Right kidney (tissue), 1 donor: ENCODE measurements at regions not wholly inside any gene's neighbourhood (a gene's known extent, or its start where the extent isn't known, plus 50 kb on each side); places are given as distances from the start of the nearest gene placed in this dataset.

Experiments
- DNase-seq: peaks from one replicate; pipeline ENCODE4 v3.0.0-alpha.2; 2016

GRCh38 chr3:135802171-135802570, 163.4 kb upstream of the PPP2R3A start:
- DNase-seq = no peak

GRCh38 chr3:135803028-135803692, 162.4 kb upstream of the PPP2R3A start:
- no peak for DNase-seq

- DNase-seq = no peak
Measured at GRCh38 chr3:135805752-135806151, 159.8 kb upstream of the PPP2R3A start.

- DNase-seq = peak; percentile 15
Measured at GRCh38 chr3:135806317-135806716, 159.2 kb upstream of the PPP2R3A start.

DNA sequence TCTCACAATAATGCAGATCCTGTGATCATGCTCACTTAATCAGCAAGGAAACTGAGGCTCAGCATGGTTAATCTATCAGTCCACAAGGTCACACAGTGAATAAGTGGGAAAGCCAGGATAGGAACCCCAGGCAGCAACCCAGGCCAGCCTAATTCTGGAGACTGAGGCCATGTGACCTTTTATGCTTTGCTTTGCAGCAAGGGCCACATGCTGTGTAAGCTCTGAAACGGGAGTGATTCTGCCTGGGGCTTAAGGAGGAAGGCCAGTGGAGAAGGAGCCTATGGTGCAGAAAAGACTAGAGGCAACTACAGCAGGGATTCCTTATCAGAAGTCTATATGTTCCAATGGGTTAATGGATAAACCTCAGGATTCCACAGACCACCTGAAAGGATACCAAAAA, 157.6 kb upstream of the PPP2R3A start:
- DNase-seq = no peak

GRCh38 chr3:135809021-135809634, 156.4 kb upstream of the PPP2R3A start:
- DNase-seq = no peak

DNA sequence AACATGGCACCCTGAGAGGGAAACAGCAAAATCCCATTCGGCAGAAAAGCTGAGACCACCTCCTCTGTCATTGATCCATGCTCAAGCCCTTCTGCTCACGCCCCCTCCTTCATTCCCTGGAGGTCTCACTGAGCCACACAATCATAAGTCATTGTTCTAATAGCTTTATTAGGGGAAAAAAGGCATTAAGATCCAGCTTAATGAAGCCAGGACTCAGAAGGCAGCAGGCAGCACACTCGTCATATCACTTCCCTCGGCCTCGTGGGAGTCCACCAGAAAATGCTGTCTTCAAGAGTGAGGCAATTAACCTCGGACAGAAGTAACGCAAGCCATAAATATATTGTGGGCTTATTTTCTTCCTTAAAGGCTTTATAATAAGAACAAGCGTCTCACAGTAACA, 153.9 kb upstream of the PPP2R3A start:
- DNase-seq = no peak

DNA sequence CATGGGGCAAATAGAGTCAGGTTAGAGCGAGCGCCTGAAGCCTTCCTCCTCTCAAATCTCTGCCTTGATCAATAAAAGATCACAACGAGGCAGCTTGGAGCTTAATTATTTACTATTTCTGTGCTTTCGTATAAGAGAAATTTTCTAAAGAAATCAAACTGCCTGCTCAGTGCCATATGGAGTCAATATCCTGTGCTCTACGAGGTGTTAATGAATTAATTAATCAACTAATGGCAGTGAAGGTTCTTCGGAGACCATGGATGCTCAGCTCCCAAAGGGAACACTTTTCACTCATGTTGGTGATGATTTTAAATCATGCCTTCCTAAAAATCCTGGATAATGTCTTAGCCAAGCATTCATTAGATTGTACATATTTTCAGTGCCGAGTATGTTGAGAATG, 153.5 kb upstream of the PPP2R3A start:
- DNase-seq = no peak

GRCh38 chr3:135834465-135834864, 131.1 kb upstream of the PPP2R3A start:
- DNase-seq = no peak

DNA sequence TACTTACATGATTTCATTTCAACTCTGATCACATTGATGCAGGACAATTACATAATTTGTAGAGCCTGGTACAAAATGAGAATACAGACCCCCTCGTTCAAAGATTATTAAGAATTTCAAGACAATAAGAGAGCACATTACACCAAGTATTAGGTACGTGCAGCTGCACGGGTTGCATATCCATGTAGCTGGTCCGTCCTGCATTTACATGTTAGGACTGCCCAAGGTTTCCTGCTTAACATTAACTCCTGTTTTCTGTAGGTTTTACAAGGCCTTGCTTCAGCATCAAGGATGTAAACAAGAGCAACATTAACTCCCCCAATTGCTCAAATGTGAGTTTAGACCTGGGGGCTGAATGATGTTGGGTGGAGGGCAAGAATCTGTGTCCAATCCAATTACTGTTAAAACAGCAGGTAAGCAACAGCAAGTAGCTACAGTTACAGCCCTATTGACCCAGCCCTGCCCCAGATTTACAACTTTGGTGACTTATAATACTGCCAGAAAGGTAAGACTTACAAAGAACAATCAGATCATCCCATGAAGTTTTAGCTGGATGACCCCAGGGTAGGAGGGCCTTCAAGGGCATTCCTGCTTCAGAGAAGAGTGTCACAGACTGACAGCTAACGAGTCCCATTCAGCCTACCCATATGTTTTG, 127.4 kb upstream of the PPP2R3A start:
- DNase-seq = no peak

- DNase-seq = no peak
Measured at GRCh38 chr3:135840436-135840835, 125.1 kb upstream of the PPP2R3A start.

DNA sequence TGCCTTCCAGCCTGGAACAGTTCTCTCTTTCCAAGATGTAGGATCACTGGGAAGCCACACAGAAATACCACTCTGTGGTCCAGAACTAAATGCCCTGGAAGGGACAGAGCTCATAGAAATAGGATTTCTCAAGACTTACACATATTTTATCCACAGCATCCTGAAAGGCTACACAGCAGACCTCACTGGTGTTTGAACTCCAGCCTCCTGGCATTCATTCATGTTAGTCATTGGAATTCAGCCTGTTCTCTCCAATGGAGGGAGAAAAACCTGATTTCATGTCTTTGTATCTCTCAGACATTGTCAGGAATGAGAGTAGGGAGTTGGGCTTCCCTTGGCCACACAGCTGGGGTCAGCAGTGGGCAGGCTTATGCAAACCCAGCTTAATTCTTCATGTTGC, 121.1 kb upstream of the PPP2R3A start:
- no peak for DNase-seq

DNA sequence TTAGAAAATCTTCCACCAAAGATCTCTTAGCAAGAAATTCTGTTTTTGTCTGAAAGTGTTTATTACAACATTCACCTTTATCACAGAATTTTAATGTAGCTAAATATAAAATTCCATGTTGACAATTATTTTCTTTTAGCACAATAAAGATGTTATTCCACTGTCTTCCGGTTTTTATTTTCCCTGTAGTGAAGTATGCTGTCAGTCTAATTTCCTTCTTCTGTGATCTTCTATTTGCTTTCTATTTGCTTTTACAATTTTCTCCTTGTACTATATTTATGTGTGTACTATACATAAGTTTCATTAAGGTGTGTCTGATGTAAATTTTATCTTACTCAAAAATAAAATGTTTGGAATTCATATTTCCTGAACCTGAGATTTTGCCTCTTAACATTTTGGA, 117.5 kb upstream of the PPP2R3A start:
- no peak for DNase-seq

GRCh38 chr3:135849827-135850226, 115.7 kb upstream of the PPP2R3A start:
- no peak for DNase-seq

DNA sequence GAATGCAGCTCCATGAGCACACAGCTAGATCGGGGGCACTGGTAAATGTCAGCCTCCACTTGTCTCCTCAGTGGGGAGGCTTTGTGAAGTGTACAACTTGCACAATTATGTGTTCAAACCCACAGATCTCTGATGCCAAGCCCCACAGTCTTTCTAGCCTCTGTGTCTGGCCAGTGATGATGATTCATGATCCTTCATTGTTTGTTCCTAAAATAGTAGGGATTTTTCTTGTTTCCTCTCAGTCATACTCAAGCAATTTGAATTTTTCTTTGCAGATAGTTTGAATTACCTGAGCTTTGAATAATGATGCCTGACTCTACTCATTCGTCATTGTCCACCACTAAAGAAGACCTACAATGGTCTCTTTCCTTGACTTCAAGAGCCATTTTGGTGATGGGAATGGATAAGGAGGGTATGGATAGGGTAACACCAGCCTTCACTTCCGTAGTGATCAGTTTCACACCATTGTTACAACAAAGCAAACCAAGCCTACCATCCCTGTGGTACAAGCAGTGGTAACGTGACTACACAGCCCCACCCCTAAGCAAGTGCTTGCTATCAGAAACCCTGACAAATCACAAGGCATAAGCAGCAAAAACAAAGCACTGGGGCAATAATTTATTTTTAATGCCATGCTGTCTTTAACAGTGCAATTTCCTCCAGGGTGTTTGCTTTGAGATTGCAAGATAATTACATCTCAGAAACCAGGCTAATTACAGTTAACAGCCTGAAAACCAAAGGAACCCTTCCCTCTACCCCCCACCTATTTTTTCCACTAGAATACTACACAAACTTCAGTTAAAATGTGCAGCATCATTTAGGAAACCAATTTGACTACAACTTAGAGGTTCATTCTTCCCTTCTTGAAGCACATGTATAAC, 114.1 kb upstream of the PPP2R3A start:
- no peak for DNase-seq

- DNase-seq = no peak
Measured at GRCh38 chr3:135853981-135854380, 111.5 kb upstream of the PPP2R3A start.

DNA sequence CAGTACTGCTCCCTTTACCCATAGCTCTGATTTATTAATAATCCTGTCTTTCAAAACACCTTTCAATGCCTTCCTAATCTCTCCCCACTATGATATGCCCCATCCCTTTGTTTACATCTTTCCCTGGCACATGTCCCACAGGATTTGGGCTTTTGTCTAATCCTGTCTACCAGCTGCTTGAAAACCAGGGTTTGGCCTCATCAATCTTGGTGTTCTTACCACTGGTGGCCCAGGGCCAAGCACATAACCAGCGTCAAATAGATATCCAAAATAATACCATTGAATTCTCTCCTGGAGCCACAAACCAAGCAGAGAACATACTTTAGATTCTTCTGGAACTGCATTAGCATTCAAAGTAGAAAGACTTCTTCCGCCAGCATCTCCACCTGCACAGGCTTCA, 104.8 kb upstream of the PPP2R3A start:
- DNase-seq = no peak

- DNase-seq = no peak
Measured at GRCh38 chr3:135862361-135862760, 103.2 kb upstream of the PPP2R3A start.

- DNase-seq = no peak
Measured at GRCh38 chr3:135864060-135864459, 101.5 kb upstream of the PPP2R3A start.

DNA sequence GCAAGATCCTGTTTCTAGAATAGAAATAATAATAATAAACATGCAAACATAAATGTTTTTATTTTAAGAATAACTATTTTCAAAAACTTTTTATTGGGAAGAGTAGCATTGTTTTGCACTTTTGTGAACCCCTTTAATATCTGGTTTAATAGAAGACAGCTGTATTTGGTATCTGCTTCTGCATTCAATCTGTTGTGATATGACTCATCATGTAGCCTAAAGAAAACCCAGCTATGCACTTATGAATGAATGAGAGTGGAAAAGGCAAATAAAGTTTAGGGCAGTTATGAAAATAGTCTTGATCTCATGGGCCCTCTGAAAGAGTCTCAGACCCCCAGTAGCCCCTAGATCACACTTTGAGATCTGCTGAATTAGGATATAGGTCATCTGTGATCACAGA, 100.4 kb upstream of the PPP2R3A start:
- DNase-seq = no peak

DNA sequence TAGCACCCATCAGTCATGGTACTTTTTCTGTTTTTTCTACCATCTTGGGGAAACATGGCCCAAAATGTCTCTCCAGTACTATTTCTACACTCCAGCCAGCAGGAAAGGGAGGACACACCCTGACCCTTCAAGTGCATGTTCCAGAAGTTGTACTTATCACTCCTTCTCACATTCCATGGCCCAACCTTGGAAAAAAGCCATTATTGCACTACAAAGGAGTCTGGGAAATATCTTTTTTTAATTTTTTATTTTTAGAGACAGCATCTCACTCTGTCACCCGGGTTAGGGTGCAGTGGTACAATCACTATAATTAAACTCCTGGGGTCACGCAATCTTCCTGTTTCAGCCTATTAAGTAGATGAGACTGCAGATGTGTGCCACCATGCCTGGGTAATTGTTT, 100.0 kb upstream of the PPP2R3A start:
- no peak for DNase-seq

DNA sequence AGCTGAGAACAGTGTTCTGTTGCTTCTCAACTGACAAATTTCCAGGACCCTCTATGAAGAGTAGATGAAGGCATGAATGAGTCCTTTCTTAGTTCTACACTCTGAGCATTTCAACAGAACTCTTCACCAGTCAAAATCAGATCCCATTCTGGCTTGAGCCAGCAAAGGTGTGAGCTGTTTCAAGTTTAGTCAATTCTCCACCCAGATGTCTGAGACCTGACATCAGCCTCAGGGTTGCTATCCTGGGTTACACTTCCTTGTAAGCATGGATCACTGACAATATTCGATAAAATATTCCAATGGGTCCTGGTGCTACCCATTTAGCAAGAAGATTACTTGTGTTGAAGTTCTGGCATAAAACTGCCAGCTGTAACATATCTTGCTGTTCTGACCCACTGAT, 97.6 kb upstream of the PPP2R3A start:
- DNase-seq = no peak

DNA sequence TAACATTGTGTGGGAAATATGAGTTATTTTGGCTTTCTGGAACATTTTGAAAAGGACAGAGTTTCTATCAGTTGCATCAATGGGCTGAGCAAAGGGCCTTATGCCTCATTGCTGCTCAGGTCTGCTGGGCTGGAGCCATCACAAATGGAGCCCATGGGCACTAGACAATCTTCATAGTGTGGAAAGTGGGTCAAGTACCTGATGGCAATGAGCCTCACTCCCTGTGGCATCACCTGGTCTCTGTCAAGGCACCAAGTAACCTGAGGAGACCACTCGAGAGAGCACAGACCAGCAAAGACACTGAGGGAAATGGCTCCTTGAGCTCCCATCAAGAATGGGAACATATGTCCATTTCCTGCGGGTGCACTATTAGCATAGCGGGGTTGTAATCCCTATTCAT, 96.7 kb upstream of the PPP2R3A start:
- DNase-seq = no peak
